ENCODE measurements at regions not wholly inside any gene's neighbourhood (a gene's known extent, or its start where the extent isn't known, plus 50 kb on each side); places are given as distances from the start of the nearest gene placed in this dataset.
"Not testable (repeated sequence)": the region's sequence is repeated elsewhere in the genome, so short reads cannot be mapped to it uniquely, and the experiment has no call there.

DNA sequence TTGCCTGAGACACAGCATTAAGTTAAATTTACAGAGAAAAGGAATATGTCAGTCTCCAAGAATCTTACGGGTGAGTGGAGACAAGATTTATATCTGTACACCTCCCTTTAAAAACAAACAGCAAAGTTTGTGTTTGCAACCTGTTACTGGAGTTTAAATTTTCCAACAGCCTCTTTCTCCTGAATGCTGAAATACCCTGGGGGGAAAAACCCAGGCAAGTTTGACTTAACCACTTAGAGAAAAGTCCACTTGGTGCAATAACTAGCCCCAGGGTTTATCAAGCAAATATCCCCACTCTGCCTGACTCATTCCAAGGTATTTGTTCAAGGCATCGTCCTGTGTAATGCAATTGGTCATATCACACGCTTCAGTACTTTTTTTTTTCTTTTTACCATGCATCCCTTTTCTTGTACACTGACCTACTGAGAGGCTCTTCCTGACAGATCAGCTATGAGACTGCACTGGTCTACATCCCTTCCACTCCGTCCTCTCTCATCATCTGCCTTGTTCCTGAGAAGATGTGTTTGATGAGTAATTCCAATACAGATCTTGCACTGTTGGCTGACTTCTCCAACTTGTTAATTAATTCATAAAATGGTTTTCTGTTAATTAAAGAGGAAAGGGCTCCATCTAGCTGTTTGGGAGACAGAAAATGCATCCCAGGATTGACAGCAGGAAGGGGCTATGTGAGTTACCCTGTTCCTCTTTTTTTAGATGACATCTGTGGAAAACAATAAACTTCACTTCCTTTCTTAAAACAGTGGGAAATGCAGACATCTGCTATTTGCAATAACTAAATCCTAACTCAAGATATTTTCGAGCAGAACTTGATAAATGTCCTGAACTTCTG is 212.5 kb upstream of the IRS2 start:
- intact Hi-C loops (cut with DNase I; ENCODE audit: low total_unique reads), result no loop called here
- H3K27ac ChIP-seq, result no peak overlapping the region
- no peaks in the 10 kb centered on the region for H3K36me3 ChIP-seq
- no peaks in the 10 kb centered on the region for H3K4me1 ChIP-seq
- no peak for TF ChIP-seq POLR2AphosphoS5 (IDR thresholded peaks at IDR 0.05)
- no peak for TF ChIP-seq POLR2A (IDR thresholded peaks at IDR 0.05)
- TF ChIP-seq, protein P1, sequence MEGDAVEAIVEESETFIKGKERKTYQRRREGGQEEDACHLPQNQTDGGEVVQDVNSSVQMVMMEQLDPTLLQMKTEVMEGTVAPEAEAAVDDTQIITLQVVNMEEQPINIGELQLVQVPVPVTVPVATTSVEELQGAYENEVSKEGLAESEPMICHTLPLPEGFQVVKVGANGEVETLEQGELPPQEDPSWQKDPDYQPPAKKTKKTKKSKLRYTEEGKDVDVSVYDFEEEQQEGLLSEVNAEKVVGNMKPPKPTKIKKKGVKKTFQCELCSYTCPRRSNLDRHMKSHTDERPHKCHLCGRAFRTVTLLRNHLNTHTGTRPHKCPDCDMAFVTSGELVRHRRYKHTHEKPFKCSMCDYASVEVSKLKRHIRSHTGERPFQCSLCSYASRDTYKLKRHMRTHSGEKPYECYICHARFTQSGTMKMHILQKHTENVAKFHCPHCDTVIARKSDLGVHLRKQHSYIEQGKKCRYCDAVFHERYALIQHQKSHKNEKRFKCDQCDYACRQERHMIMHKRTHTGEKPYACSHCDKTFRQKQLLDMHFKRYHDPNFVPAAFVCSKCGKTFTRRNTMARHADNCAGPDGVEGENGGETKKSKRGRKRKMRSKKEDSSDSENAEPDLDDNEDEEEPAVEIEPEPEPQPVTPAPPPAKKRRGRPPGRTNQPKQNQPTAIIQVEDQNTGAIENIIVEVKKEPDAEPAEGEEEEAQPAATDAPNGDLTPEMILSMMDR (IDR thresholded peaks at IDR 0.05 in 8 of 11, conservative IDR thresholded peaks at IDR 0.05 in 3 of 11), result no peak
- 37 to 49% (median 43%) methylated on average over 5 of the region's 5 CpGs for WGBS, 5 donors
- no peak for DNase-seq
- H3K27me3 ChIP-seq (replicated peaks in 1 of 7), result peaks cover 0 to 5% (median 0%) of the 10 kb centered on the region in 7 donors
- H3K4me3 ChIP-seq, result no peak overlapping the region
- no peaks in the 10 kb centered on the region for H3K9me3 ChIP-seq

DNA sequence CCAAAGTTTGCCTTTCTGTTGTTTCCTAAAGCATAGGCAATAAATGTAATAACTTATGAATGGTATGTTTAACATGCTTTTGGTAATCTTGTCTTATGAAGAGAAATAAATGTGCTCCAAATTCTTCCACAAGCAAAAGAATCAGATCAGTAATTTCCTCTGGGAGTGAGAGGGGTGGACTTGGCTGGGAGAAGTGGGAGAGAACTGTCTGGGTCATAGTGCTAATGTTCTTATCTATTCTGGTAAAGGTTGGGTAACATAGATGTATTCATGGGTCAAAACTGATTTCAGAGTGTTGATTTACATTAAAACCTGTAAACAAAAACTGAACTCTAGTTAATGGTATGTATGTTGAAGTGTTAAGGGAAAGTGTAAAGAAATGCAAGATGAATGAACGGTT is 211.7 kb upstream of the IRS2 start:
- intact Hi-C loops (cut with DNase I; ENCODE audit: low total_unique reads), result no loop called here
- no peak for DNase-seq
- H3K9me3 ChIP-seq, result no peaks in the 10 kb centered on the region
- TF ChIP-seq POLR2A (IDR thresholded peaks at IDR 0.05) (no peak), POLR2AphosphoS5 (IDR thresholded peaks at IDR 0.05) (no peak)
- TF ChIP-seq, protein P1 (IDR thresholded peaks at IDR 0.05 in 8 of 11, conservative IDR thresholded peaks at IDR 0.05 in 3 of 11), result no peak
- no peaks in the 10 kb centered on the region for H3K4me1 ChIP-seq
- H3K27ac ChIP-seq, result no peak overlapping the region
- WGBS, 5 donors, result 88 to 95% (median 89%) methylated on average over 1 of the region's 1 CpG
- H3K4me3 ChIP-seq, result no peak overlapping the region
- H3K27me3 ChIP-seq (replicated peaks in 1 of 7), result peaks cover 0 to 5% (median 0%) of the 10 kb centered on the region in 7 donors
- H3K36me3 ChIP-seq, result no peaks in the 10 kb centered on the region

DNA sequence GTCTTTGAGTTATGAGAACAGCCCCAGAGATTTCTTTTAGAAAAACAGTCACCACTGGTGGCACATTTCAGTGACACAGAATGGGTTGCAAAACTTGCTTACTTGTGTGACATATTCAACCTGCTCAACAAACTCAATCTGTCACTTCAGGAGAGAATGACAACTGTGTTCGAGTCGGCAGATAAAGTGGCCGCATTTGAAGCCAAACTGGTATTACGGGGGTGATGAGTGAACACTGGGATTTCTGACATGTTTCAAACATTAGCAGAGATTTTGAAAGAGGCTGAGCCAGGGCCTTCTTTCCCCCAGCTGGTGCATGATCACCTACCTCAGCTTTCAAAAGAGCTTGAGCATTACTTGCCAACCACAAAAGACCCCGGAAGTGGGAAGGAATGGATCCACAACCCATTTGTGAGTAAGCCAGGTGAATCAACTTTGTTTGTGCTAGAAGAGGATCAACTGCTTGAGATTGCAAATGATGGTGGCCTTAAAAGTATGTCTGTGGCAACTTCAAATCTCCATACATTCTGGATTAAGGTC is 210.7 kb upstream of the IRS2 start:
- DNase-seq; H3K9me3 ChIP-seq; H3K4me3 ChIP-seq; H3K27ac ChIP-seq; H3K4me1 ChIP-seq; intact Hi-C loops (cut with DNase I; ENCODE audit: low total_unique reads); H3K27me3 ChIP-seq (replicated peaks in 1 of 7); H3K36me3 ChIP-seq: not testable (repeated sequence)
- 69 to 95% (median 82%) methylated on average over 5 of the region's 5 CpGs for WGBS, 5 donors

DNA sequence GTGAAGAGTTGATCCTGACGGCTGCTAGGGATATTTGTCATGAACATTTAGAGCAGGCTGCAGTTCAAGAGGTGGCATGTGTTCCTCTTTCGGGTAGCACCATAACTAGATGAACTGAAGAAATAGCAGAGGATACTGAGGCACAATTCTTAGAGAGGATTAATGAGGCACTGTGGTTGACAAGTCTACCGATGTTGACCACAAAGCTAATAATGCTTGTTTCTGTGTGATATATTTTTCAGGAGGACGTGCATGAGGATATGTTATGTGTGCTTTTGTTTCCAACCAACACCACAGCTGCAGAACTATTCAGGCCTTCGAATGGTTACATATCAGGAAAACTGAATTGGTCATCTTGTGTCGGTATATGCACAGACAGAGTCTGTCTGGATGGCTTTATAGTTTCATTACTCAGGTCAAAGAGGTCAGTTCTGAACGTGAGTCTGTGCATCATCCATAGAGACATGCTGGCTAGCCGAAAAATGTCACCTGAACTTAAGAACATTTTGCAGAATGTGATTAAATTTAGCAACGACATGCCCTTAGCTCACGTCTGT is 210.1 kb upstream of the IRS2 start:
- Histone ChIP-seq H3K4me1 (no peaks in the 10 kb centered on the region), H3K36me3 (no peaks in the 10 kb centered on the region), H3K27ac (no peak overlapping the region), H3K4me3 (no peak overlapping the region), H3K9me3 (peaks cover 0 to 3% (median 0%) of the 10 kb centered on the region in 8 donors), H3K27me3 (replicated peaks in 1 of 7) (peaks cover 0 to 5% (median 0%) of the 10 kb centered on the region in 7 donors)
- intact Hi-C loops (cut with DNase I; ENCODE audit: low total_unique reads), result no loop called here
- 78 to 88% (median 80%) methylated on average over 10 of the region's 10 CpGs for WGBS, 5 donors
- no peak for DNase-seq
- TF ChIP-seq, protein P1 (IDR thresholded peaks at IDR 0.05 in 8 of 11, conservative IDR thresholded peaks at IDR 0.05 in 3 of 11), result no peak
- no peak for TF ChIP-seq POLR2A (IDR thresholded peaks at IDR 0.05)
- no peak for TF ChIP-seq POLR2AphosphoS5 (IDR thresholded peaks at IDR 0.05)
